Nephron (organoid): ENCODE measurements at regions not wholly inside any gene's neighbourhood (a gene's known extent, or its start where the extent isn't known, plus 50 kb on each side); places are given as distances from the start of the nearest gene placed in this dataset.

Source experiments
- H3K27ac Mint-ChIP-seq, 3 experiments: 2 replicates each; pipeline ENCODE4 v1.8.0; 2020; ENCODE audit warnings: mixed read lengths in 3 of 3, mild to moderate bottlenecking in 2 of 3, moderate library complexity in 1 of 3
- H3K27me3 Mint-ChIP-seq: 2 replicates; pipeline ENCODE4 v1.8.0; 2021; ENCODE audit warnings: low read depth, mild to moderate bottlenecking, moderate library complexity, mixed read lengths
- H3K36me3 Mint-ChIP-seq: 2 replicates; pipeline ENCODE4 v1.8.0; 2020; ENCODE audit warnings: low read depth, mixed read lengths
- H3K4me1 Mint-ChIP-seq: 2 replicates; pipeline ENCODE4 v1.8.0; 2020; ENCODE audit warnings: mixed read lengths
- H3K4me3 Mint-ChIP-seq, 3 experiments: 2 replicates each; pipeline ENCODE4 v1.8.0; 2020; ENCODE audit warnings: mild to moderate bottlenecking in 3 of 3, mixed read lengths in 3 of 3, moderate library complexity in 2 of 3
- H3K9me3 Mint-ChIP-seq: 2 replicates; pipeline ENCODE4 v1.8.0; 2020; ENCODE audit warnings: mixed read lengths
- TF ChIP-seq, protein P1 (sequence below), 3 experiments: fragments of 200-600 bp; sonication (generic); IDR thresholded peaks; one replicate each; pipeline ENCODE4 v1.5.0; 2021; ENCODE audit warnings: antibody characterized with exemption in 3 of 3; ENCODE audit not compliant: unreplicated experiment in 3 of 3

DNA sequence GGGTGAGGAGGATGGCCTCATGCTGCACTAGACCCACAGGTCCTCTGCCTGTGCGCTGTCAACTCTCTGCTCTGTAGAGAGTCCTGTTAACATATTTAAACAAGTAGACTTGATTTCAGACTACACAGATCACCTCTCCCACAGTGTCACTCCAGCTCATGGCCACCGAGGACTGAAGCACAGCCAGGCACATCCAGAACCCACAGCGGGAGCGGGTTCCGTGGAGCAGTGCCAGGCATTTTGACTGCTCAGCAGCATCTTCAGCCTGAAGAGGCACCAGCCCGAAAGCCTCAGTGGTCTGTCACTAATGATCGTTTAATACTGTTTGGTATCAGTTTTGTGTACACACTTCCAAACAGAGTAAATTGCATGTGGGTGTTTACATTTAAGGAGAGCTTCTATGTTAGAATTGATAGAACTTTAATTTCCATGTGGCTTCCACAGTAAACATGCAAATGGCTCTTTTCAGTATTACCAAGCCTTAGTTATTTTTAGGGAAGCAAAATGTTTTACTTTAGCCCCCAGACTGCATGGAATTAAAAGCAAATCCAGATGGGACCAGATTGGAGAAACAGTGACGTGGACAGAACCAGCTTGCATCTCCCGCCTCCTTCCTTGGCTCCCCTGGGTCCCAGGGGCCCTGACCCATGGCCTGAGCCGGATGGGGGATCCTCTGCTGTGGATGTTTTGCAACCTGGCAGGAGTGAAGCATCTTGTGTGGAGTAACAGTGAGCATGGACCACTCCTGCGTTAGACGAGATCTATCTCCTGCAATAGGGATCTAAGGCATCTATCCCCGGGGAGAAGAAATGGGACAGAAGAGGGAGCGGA lies 196.7 kb upstream of the CDH4 start:
- Mint-ChIP-seq H3K9me3 (no peaks in the 10 kb centered on the region), H3K4me3 (no peak overlapping the region), H3K36me3 (no peaks in the 10 kb centered on the region), H3K27me3 (peaks cover 48% of the 10 kb centered on the region), H3K27ac (no peak overlapping the region), H3K4me1 (peaks cover 23% of the 10 kb centered on the region)
- TF ChIP-seq, protein P1, sequence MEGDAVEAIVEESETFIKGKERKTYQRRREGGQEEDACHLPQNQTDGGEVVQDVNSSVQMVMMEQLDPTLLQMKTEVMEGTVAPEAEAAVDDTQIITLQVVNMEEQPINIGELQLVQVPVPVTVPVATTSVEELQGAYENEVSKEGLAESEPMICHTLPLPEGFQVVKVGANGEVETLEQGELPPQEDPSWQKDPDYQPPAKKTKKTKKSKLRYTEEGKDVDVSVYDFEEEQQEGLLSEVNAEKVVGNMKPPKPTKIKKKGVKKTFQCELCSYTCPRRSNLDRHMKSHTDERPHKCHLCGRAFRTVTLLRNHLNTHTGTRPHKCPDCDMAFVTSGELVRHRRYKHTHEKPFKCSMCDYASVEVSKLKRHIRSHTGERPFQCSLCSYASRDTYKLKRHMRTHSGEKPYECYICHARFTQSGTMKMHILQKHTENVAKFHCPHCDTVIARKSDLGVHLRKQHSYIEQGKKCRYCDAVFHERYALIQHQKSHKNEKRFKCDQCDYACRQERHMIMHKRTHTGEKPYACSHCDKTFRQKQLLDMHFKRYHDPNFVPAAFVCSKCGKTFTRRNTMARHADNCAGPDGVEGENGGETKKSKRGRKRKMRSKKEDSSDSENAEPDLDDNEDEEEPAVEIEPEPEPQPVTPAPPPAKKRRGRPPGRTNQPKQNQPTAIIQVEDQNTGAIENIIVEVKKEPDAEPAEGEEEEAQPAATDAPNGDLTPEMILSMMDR (IDR thresholded peaks at IDR 0.05; ENCODE audit: unreplicated experiment in 3 of 3): no peak

DNA sequence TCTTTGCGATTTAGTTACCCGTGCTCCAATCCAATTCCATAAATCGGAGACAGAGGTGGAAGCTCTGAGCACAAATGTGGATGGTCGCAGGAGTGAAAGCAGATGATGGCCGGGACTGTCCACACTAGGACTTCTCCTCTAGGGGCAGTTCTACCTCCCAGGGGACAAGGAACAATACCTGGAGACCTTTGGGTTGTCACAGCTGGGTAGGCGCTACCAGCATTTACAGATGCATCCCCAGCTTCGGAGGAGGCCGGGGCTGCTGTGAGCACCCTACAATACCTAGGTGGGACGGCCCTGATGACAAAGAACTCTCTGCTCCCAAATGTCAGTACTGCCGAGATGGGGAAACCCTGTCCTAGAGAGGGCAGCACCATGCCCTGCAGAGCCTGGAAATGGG lies 195.9 kb upstream of the CDH4 start:
- Mint-ChIP-seq H3K36me3 (no peaks in the 10 kb centered on the region), H3K9me3 (no peaks in the 10 kb centered on the region), H3K27ac (no peak overlapping the region), H3K4me1 (peaks cover 23% of the 10 kb centered on the region), H3K27me3 (peaks cover 46% of the 10 kb centered on the region), H3K4me3 (no peak overlapping the region)
- TF ChIP-seq, protein P1 (IDR thresholded peaks at IDR 0.05; ENCODE audit: unreplicated experiment in 3 of 3): no peak

DNA sequence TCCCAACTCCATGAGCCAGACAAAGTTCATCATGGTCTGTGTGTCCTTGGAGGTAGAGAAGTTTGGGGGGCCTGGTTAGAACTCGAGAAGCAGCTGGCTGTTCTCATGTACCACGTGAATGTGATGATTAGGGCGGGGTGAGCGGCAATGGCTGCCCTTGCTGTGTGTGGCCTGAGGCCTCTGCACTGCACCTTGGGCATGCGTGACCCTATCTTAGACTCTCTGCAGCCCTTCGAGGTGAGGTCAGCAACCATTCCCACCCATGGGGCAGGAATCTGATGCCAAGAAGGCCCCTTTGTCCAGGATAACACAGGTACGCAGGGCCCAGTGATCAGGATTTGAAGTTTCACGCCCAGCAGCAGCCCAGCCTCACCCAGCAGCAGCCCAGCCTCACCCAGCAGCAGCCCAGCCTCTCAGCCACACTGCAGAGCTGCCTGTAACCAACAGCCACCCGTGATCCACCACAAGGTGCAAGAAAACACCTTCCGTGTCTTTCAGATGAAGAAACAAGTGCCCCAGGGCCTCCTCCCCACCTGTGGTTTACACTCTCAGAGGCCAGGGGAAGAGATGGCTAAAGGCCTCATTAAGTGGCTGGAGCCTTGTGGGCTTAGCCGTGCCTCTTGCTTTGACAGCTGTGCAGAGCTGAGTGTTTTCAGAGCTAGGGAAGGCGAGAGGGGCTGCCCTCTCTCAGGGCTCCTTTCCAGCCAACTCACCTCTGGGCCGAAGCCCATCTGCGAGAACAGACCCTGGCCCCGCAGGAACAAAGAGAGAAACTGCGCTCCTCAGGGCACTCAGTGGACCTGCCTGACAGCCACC lies 195.2 kb upstream of the CDH4 start:
- Mint-ChIP-seq H3K9me3 (peaks cover 1% of the 10 kb centered on the region), H3K4me3 (no peak overlapping the region), H3K4me1 (peaks cover 23% of the 10 kb centered on the region), H3K36me3 (no peaks in the 10 kb centered on the region), H3K27me3 (peaks cover 40% of the 10 kb centered on the region), H3K27ac (no peak overlapping the region)
- TF ChIP-seq, protein P1 (IDR thresholded peaks at IDR 0.05; ENCODE audit: unreplicated experiment in 3 of 3): no peak

DNA sequence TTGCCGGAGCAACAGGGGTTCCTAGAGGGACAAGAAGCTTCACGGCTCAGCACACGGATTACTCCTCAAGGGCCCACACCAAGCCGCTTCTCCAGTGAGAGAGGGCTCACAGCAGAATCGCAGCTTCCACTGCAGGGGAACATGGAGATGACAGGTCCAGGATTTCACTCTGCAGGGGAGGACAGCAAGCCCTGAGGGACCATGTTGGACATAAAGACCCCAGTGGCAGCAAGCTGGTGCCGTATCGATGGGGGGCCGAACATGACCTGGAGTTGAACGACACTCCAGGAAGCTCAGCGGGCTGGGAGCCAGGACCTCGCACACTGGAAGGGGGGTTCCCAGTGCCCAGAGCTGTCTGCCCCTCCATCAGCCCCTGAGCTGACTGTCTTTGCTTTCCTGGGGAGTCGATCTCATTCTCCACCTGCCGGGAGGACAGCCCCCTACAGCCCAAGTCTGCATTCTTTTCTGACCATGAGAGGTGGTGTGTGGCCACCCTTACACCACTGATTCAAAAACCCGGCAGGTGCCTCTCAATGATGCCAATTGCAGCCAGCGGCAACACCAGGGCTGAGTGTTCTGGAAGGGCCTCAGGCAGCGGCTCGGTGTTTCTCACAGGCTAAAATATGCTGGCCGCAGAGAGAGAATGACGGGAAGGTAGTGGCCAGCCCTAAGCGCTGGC lies 194.5 kb upstream of the CDH4 start:
- no peak overlapping the region for H3K4me3 Mint-ChIP-seq
- peaks cover 3% of the 10 kb centered on the region for H3K9me3 Mint-ChIP-seq
- TF ChIP-seq, protein P1 (IDR thresholded peaks at IDR 0.05; ENCODE audit: unreplicated experiment in 3 of 3): no peak
- H3K36me3 Mint-ChIP-seq: no peaks in the 10 kb centered on the region
- H3K27ac Mint-ChIP-seq: no peak overlapping the region
- peaks cover 16% of the 10 kb centered on the region for H3K4me1 Mint-ChIP-seq
- peaks cover 40% of the 10 kb centered on the region for H3K27me3 Mint-ChIP-seq

DNA sequence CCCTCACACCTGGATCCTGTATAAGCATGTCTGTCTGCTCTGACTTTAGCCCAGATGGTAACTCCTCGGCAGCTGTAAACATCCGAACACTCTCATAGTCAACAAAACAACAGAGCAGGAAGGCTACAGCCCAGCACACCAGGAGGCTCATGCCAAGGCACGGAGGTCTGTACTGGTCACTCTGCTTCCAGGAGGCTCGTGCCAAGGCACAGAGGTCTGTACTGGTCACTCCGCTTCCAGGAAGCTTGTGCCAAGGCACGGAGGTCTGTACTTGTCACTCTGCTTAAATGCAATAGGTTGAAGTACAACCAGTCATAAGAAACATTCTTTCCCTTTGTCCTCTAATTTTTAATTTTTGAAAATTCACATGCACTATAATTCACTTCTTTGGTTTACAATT lies 190.1 kb upstream of the CDH4 start:
- H3K9me3 Mint-ChIP-seq: peaks cover 3% of the 10 kb centered on the region
- peaks cover 40% of the 10 kb centered on the region for H3K27me3 Mint-ChIP-seq
- peaks cover 2% of the 10 kb centered on the region for H3K4me1 Mint-ChIP-seq
- TF ChIP-seq, protein P1 (IDR thresholded peaks at IDR 0.05; ENCODE audit: unreplicated experiment in 3 of 3): no peak
- no peak overlapping the region for H3K4me3 Mint-ChIP-seq
- no peak overlapping the region for H3K27ac Mint-ChIP-seq
- no peaks in the 10 kb centered on the region for H3K36me3 Mint-ChIP-seq
